Peyer's patch (tissue), 4 donors: ENCODE measurements at regions not wholly inside any gene's neighbourhood (a gene's known extent, or its start where the extent isn't known, plus 50 kb on each side); places are given as distances from the start of the nearest gene placed in this dataset.

Source experiments
- DNase-seq, 3 donors: peaks; one replicate each; pipeline ENCODE4 v3.0.0-alpha.2; 2017 to 2019
- H3K27ac ChIP-seq, 4 donors: fragments of 200-600 bp; sonication (generic); one replicate each; pipeline ENCODE4 v1.5.1; 2016 to 2019
- H3K27me3 ChIP-seq, 2 donors: fragments of 200-600 bp; sonication (generic); one replicate each; pipeline ENCODE4 v1.5.1; 2019
- H3K36me3 ChIP-seq, 3 donors: fragments of 200-600 bp; sonication (generic); one replicate each; pipeline ENCODE4 v1.5.1; 2016 to 2019
- H3K4me1 ChIP-seq, 4 donors: fragments of 200-600 bp; sonication (generic); one replicate each; pipeline ENCODE4 v1.5.1; 2016 to 2019
- H3K4me3 ChIP-seq, 4 donors: fragments of 200-600 bp; sonication (generic); 1 replicate in 3 of 4; 2 replicates in 1 of 4; pipeline ENCODE4 v1.5.1; 2016 to 2019; ENCODE audit warnings: mild to moderate bottlenecking in 1 of 4
- H3K9me3 ChIP-seq, 4 donors: fragments of 200-600 bp; sonication (generic); one replicate each; pipeline ENCODE4 v1.5.1; 2016 to 2019; ENCODE audit warnings: mild to moderate bottlenecking in 1 of 4
- POLR2A ChIP-seq, 2 donors: fragments of 450-650 bp; IDR thresholded peaks; one replicate each; pipeline ENCODE4 v1.5.1; 2017; ENCODE audit warnings: antibody characterized with exemption in 2 of 2, mild to moderate bottlenecking in 2 of 2, moderate library complexity in 2 of 2
- TF ChIP-seq, protein P1 (sequence below), 6 experiments: fragments of 450-650 bp in 4 of 6; fragments of 200-600 bp in 2 of 6; sonication (generic) in 1 of 6; IDR thresholded peaks; one replicate each; pipeline ENCODE4 v1.5.1; 2017 to 2019; ENCODE audit warnings: antibody characterized with exemption in 6 of 6, mild to moderate bottlenecking in 3 of 6, moderate library complexity in 1 of 6

DNA sequence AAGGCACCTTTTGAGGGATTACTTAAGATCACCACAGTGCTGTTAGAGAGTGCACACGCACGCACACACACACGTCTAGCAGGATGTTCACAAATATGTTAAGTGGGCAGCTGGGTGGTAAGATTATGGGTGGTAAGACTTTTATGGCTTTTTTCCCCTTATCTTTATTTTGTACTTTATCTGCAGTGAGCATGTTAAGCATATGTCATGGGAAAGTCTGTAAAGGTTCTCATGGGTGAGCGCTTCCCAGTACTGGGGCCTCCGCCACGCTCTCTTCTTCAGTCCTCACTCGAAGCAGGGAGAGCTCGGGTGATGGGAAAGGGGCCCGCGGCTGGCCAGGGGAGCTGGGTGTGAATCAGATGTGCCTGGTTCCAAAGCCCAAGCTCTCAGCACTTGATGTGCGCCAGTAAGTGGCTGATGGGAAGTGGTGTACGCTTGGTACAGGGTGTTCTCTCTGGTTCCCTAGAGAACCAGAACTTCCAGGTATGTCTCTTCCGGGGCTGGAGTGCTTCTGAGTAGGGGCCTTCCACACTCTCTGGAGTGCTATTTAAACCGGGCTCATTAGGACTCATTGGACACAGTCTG, 83.9 kb upstream of the YWHAQ start:
- H3K27ac ChIP-seq, result no peak overlapping the region
- no peak overlapping the region for H3K4me3 ChIP-seq
- H3K9me3 ChIP-seq, result no peaks in the 10 kb centered on the region
- no peaks in the 10 kb centered on the region for H3K4me1 ChIP-seq
- no peaks in the 10 kb centered on the region for H3K27me3 ChIP-seq
- DNase-seq, result no peak
- no peaks in the 10 kb centered on the region for H3K36me3 ChIP-seq
- no peak for TF ChIP-seq POLR2A (IDR thresholded peaks at IDR 0.05)
- TF ChIP-seq, protein P1, sequence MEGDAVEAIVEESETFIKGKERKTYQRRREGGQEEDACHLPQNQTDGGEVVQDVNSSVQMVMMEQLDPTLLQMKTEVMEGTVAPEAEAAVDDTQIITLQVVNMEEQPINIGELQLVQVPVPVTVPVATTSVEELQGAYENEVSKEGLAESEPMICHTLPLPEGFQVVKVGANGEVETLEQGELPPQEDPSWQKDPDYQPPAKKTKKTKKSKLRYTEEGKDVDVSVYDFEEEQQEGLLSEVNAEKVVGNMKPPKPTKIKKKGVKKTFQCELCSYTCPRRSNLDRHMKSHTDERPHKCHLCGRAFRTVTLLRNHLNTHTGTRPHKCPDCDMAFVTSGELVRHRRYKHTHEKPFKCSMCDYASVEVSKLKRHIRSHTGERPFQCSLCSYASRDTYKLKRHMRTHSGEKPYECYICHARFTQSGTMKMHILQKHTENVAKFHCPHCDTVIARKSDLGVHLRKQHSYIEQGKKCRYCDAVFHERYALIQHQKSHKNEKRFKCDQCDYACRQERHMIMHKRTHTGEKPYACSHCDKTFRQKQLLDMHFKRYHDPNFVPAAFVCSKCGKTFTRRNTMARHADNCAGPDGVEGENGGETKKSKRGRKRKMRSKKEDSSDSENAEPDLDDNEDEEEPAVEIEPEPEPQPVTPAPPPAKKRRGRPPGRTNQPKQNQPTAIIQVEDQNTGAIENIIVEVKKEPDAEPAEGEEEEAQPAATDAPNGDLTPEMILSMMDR (IDR thresholded peaks at IDR 0.05), result no peak

DNA sequence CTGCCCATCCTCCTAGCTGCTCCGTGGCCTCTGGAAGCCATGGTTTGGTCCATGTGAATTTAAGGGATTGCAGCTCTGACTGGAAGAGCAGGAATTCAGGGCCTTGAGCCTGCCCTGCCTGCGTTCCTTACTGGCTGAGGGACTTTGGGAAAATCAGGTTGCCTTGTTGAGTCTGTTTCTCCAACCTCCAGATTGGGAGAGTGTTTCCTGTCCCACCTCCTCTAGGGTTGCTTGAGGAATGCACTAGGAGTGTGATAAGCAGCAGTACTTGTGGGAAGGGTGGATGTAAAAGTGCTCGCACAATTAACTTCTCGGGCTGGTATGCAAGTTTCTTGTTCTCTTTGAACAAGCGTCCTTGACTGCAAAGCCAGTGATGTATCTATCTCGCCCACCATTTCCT, 84.4 kb upstream of the YWHAQ start:
- Histone ChIP-seq H3K27ac (no peak overlapping the region), H3K4me1 (no peaks in the 10 kb centered on the region), H3K36me3 (no peaks in the 10 kb centered on the region), H3K4me3 (no peak overlapping the region), H3K9me3 (no peaks in the 10 kb centered on the region), H3K27me3 (no peaks in the 10 kb centered on the region)
- TF ChIP-seq, protein P1 (IDR thresholded peaks at IDR 0.05), result no peak
- no peak for TF ChIP-seq POLR2A (IDR thresholded peaks at IDR 0.05)
- peak in 1 of 3 donors; percentile 5 for DNase-seq

GRCh38 chr2:9717886-9718451, 87.2 kb upstream of the YWHAQ start:
- peak in 1 of 3 donors; percentile 15 for DNase-seq
- Histone ChIP-seq H3K9me3 (no peaks in the 10 kb centered on the region), H3K4me3 (no peak overlapping the region), H3K27ac (no peak overlapping the region), H3K4me1 (no peaks in the 10 kb centered on the region), H3K36me3 (no peaks in the 10 kb centered on the region), H3K27me3 (no peaks in the 10 kb centered on the region)
- TF ChIP-seq, protein P1 (IDR thresholded peaks at IDR 0.05), result no peak
- TF ChIP-seq POLR2A (IDR thresholded peaks at IDR 0.05), result no peak

DNA sequence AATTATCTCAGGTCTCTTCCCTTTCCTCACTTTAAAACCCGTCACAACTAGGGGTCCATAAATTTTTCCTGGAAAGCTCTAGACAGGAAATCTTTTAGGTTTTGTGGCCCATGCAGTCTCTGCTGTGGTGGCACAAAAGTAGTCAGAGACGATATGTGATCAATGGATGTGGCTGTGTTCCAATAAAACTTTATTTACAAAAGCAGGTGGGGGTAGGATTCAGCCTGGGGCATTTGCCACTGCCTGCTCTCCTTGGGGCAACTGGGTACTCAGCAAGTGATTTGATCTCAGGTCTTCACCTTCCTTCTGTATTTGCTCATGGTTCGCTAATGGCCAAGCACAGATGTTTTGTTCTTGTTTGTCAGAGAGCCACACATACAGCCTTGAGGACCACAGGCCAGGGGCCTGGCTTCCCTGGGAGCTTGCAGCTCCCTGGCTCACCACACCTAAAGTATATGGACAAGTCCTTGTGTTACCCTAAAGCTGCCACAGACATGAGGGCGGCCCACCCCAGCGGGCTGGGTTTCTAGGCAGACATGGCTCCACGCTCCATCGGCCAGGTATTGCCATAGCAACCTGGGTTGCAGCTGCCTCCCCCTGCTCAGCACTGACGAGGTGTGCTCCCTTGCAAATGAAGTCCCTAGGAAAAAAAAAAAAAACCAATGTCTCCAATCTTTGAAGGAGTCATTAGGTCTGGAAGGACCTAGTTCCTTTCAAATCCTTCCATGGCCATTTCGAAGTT, 89.7 kb upstream of the YWHAQ start:
- no peaks in the 10 kb centered on the region for H3K4me1 ChIP-seq
- no peak overlapping the region for H3K27ac ChIP-seq

GRCh38 chr2:9721344-9721743, 90.5 kb upstream of the YWHAQ start:
- H3K27ac ChIP-seq, result no peak overlapping the region
- no peaks in the 10 kb centered on the region for H3K9me3 ChIP-seq
- DNase-seq, result peak in 1 of 3 donors; percentile 7
- H3K27me3 ChIP-seq, result no peaks in the 10 kb centered on the region
- TF ChIP-seq, protein P1 (IDR thresholded peaks at IDR 0.05), result no peak
- no peak for TF ChIP-seq POLR2A (IDR thresholded peaks at IDR 0.05)
- H3K36me3 ChIP-seq, result no peaks in the 10 kb centered on the region
- no peak overlapping the region for H3K4me3 ChIP-seq
- no peaks in the 10 kb centered on the region for H3K4me1 ChIP-seq

More for the DNA sequence above, 89.7 kb upstream of the YWHAQ start:
- no peaks in the 10 kb centered on the region for H3K27me3 ChIP-seq
- H3K4me3 ChIP-seq, result no peak overlapping the region
- DNase-seq, result peak in 1 of 3 donors; percentile 25
- no peaks in the 10 kb centered on the region for H3K36me3 ChIP-seq
- no peaks in the 10 kb centered on the region for H3K9me3 ChIP-seq
- TF ChIP-seq POLR2A (IDR thresholded peaks at IDR 0.05), result no peak
- TF ChIP-seq, protein P1 (IDR thresholded peaks at IDR 0.05), result no peak
